ENCODE measurements at regions not wholly inside any gene's neighbourhood (a gene's known extent, or its start where the extent isn't known, plus 50 kb on each side); places are given as distances from the start of the nearest gene placed in this dataset.

GRCh38 chr9:12538842-12539579, 154.2 kb upstream of the TYRP1 start:
- no peak for DNase-seq (ENCODE audit: low read depth)

- no peak for DNase-seq (ENCODE audit: low read depth)
Measured at GRCh38 chr9:12539580-12539975, 153.6 kb upstream of the TYRP1 start.

- DNase-seq (ENCODE audit: low read depth) = no peak
Measured at GRCh38 chr9:12544700-12545099, 148.5 kb upstream of the TYRP1 start.

GRCh38 chr9:12554636-12555035, 138.5 kb upstream of the TYRP1 start:
- DNase-seq (ENCODE audit: low read depth) = no peak

GRCh38 chr9:12566404-12567090, 126.6 kb upstream of the TYRP1 start:
- DNase-seq (ENCODE audit: low read depth) = no peak

- DNase-seq (ENCODE audit: low read depth) = no peak
Measured at GRCh38 chr9:12584656-12585522, 108.3 kb upstream of the TYRP1 start.

GRCh38 chr9:12595400-12595799, 97.8 kb upstream of the TYRP1 start:
- DNase-seq (ENCODE audit: low read depth) = no peak

GRCh38 chr9:12604164-12604821, 88.9 kb upstream of the TYRP1 start:
- no peak for DNase-seq (ENCODE audit: low read depth)

- no peak for DNase-seq (ENCODE audit: low read depth)
Measured at GRCh38 chr9:12612211-12612770, 80.9 kb upstream of the TYRP1 start.

- no peak for DNase-seq (ENCODE audit: low read depth)
Measured at GRCh38 chr9:12613071-12613470, 80.1 kb upstream of the TYRP1 start.

- no peak for DNase-seq (ENCODE audit: low read depth)
Measured at GRCh38 chr9:12614488-12614887, 78.7 kb upstream of the TYRP1 start.

- no peak for DNase-seq (ENCODE audit: low read depth)
Measured at GRCh38 chr9:12618956-12619355, 74.2 kb upstream of the TYRP1 start.

- no peak for DNase-seq (ENCODE audit: low read depth)
Measured at GRCh38 chr9:12625844-12626243, 67.3 kb upstream of the TYRP1 start.

- DNase-seq (ENCODE audit: low read depth) = no peak
Measured at GRCh38 chr9:12627096-12627495, 66.1 kb upstream of the TYRP1 start.

GRCh38 chr9:12628546-12628945, 64.6 kb upstream of the TYRP1 start:
- no peak for DNase-seq (ENCODE audit: low read depth)

GRCh38 chr9:12629067-12629466, 64.1 kb upstream of the TYRP1 start:
- no peak for DNase-seq (ENCODE audit: low read depth)

GRCh38 chr9:12631866-12632265, 61.3 kb upstream of the TYRP1 start:
- no peak for DNase-seq (ENCODE audit: low read depth)

- DNase-seq (ENCODE audit: low read depth) = no peak
Measured at GRCh38 chr9:12633016-12633765, 60.0 kb upstream of the TYRP1 start.

GRCh38 chr9:12640016-12640587, 53.1 kb upstream of the TYRP1 start:
- peak; percentile 4 for DNase-seq (ENCODE audit: low read depth)

- no peak for DNase-seq (ENCODE audit: low read depth)
Measured at GRCh38 chr9:12640866-12641636, 52.1 kb upstream of the TYRP1 start.

Measured in forelimb muscle (tissue), 1 donor.